HFFc6 (cell line): ENCODE measurements at regions not wholly inside any gene's neighbourhood (a gene's known extent, or its start where the extent isn't known, plus 50 kb on each side); places are given as distances from the start of the nearest gene placed in this dataset.
"Not testable (repeated sequence)": the region's sequence is repeated elsewhere in the genome, so short reads cannot be mapped to it uniquely, and the experiment has no call there.

Experiments used
- DNase-seq: peaks from one replicate; pipeline ENCODE4 v3.0.0-alpha.2; 2018
- H3K27ac Mint-ChIP-seq: 2 replicates; pipeline ENCODE4 v1.8.0; 2020; ENCODE audit warnings: mild to moderate bottlenecking, mixed read lengths
- H3K27me3 Mint-ChIP-seq: 2 replicates; pipeline ENCODE4 v1.8.0; 2021; ENCODE audit warnings: mild to moderate bottlenecking, moderate library complexity, mixed read lengths; ENCODE audit not compliant: insufficient read depth
- H3K36me3 Mint-ChIP-seq: 2 replicates; pipeline ENCODE4 v1.8.0; 2021; ENCODE audit warnings: low read depth, mixed read lengths
- H3K4me1 Mint-ChIP-seq: 2 replicates; pipeline ENCODE4 v1.8.0; 2020; ENCODE audit warnings: low read depth, mixed read lengths
- H3K4me3 Mint-ChIP-seq: 2 replicates; pipeline ENCODE4 v1.8.0; 2020; ENCODE audit warnings: mild to moderate bottlenecking, moderate library complexity, mixed read lengths
- H3K9me3 Mint-ChIP-seq: 2 replicates; pipeline ENCODE4 v1.8.0; 2020; ENCODE audit warnings: mild to moderate bottlenecking, mixed read lengths

- H3K27me3 Mint-ChIP-seq, H3K9me3 Mint-ChIP-seq, H3K4me1 Mint-ChIP-seq, H3K27ac Mint-ChIP-seq, H3K4me3 Mint-ChIP-seq, DNase-seq, H3K36me3 Mint-ChIP-seq: not testable (repeated sequence)
These were observed 73.3 kb upstream of the THOC3 start for GRCh38 chr5:176041248-176041994.

GRCh38 chr5:176042020-176042658, 74.0 kb upstream of the THOC3 start:
- not testable (repeated sequence) for H3K4me3 Mint-ChIP-seq, H3K9me3 Mint-ChIP-seq, H3K27ac Mint-ChIP-seq, H3K27me3 Mint-ChIP-seq, H3K36me3 Mint-ChIP-seq, H3K4me1 Mint-ChIP-seq, DNase-seq

GRCh38 chr5:176043252-176043829, 75.2 kb upstream of the THOC3 start:
- H3K27ac Mint-ChIP-seq, H3K4me3 Mint-ChIP-seq, DNase-seq, H3K4me1 Mint-ChIP-seq, H3K9me3 Mint-ChIP-seq, H3K36me3 Mint-ChIP-seq, H3K27me3 Mint-ChIP-seq: not testable (repeated sequence)

GRCh38 chr5:176043986-176044385, 75.9 kb upstream of the THOC3 start:
- not testable (repeated sequence) for H3K4me1 Mint-ChIP-seq, H3K4me3 Mint-ChIP-seq, H3K27me3 Mint-ChIP-seq, H3K9me3 Mint-ChIP-seq, DNase-seq, H3K27ac Mint-ChIP-seq, H3K36me3 Mint-ChIP-seq

- DNase-seq, H3K4me1 Mint-ChIP-seq, H3K27ac Mint-ChIP-seq, H3K9me3 Mint-ChIP-seq, H3K36me3 Mint-ChIP-seq, H3K4me3 Mint-ChIP-seq, H3K27me3 Mint-ChIP-seq: not testable (repeated sequence)
These were observed 76.3 kb upstream of the THOC3 start for GRCh38 chr5:176044431-176044830.

- H3K36me3 Mint-ChIP-seq, H3K4me3 Mint-ChIP-seq, H3K9me3 Mint-ChIP-seq, H3K27ac Mint-ChIP-seq, H3K27me3 Mint-ChIP-seq, H3K4me1 Mint-ChIP-seq, DNase-seq: not testable (repeated sequence)
These were observed 77.3 kb upstream of the THOC3 start for GRCh38 chr5:176045442-176045841.

- H3K9me3 Mint-ChIP-seq, DNase-seq, H3K27ac Mint-ChIP-seq, H3K4me3 Mint-ChIP-seq, H3K27me3 Mint-ChIP-seq, H3K36me3 Mint-ChIP-seq, H3K4me1 Mint-ChIP-seq: not testable (repeated sequence)
These were observed 80.6 kb upstream of the THOC3 start for GRCh38 chr5:176048671-176049070.

- H3K4me1 Mint-ChIP-seq, DNase-seq, H3K27ac Mint-ChIP-seq, H3K36me3 Mint-ChIP-seq, H3K9me3 Mint-ChIP-seq, H3K4me3 Mint-ChIP-seq, H3K27me3 Mint-ChIP-seq: not testable (repeated sequence)
These were observed 92.6 kb upstream of the THOC3 start for GRCh38 chr5:176060472-176061268.

GRCh38 chr5:176061269-176061622, 93.1 kb upstream of the THOC3 start:
- H3K36me3 Mint-ChIP-seq, H3K4me3 Mint-ChIP-seq, H3K27ac Mint-ChIP-seq, DNase-seq, H3K4me1 Mint-ChIP-seq, H3K27me3 Mint-ChIP-seq, H3K9me3 Mint-ChIP-seq: not testable (repeated sequence)

- not testable (repeated sequence) for H3K36me3 Mint-ChIP-seq, H3K9me3 Mint-ChIP-seq, H3K27me3 Mint-ChIP-seq, DNase-seq, H3K4me1 Mint-ChIP-seq, H3K27ac Mint-ChIP-seq, H3K4me3 Mint-ChIP-seq
These were observed 93.5 kb upstream of the THOC3 start for GRCh38 chr5:176061660-176062059.

GRCh38 chr5:176066262-176066945, 98.3 kb upstream of the THOC3 start:
- not testable (repeated sequence) for H3K27me3 Mint-ChIP-seq, H3K27ac Mint-ChIP-seq

GRCh38 chr5:176067162-176067561, 99.0 kb upstream of the THOC3 start:
- H3K4me1 Mint-ChIP-seq, H3K9me3 Mint-ChIP-seq, H3K36me3 Mint-ChIP-seq, H3K27me3 Mint-ChIP-seq, DNase-seq, H3K4me3 Mint-ChIP-seq, H3K27ac Mint-ChIP-seq: not testable (repeated sequence)

More at GRCh38 chr5:176066262-176066945, 98.3 kb upstream of the THOC3 start:
- not testable (repeated sequence) for DNase-seq, H3K4me3 Mint-ChIP-seq, H3K36me3 Mint-ChIP-seq, H3K4me1 Mint-ChIP-seq, H3K9me3 Mint-ChIP-seq

GRCh38 chr5:176067948-176068347, 99.8 kb upstream of the THOC3 start:
- not testable (repeated sequence) for H3K4me1 Mint-ChIP-seq, H3K27me3 Mint-ChIP-seq, H3K36me3 Mint-ChIP-seq

More at GRCh38 chr5:176067948-176068347, 99.8 kb upstream of the THOC3 start:
- H3K4me3 Mint-ChIP-seq, H3K9me3 Mint-ChIP-seq, DNase-seq, H3K27ac Mint-ChIP-seq: not testable (repeated sequence)
